GM21825 (cell line): ENCODE measurements at regions not wholly inside any gene's neighbourhood (a gene's known extent, or its start where the extent isn't known, plus 50 kb on each side); places are given as distances from the start of the nearest gene placed in this dataset.
"Not testable (repeated sequence)": the region's sequence is repeated elsewhere in the genome, so short reads cannot be mapped to it uniquely, and the experiment has no call there.

ENCODE experiments used
- ATAC-seq: cut with Tn5 transposase; IDR thresholded peaks from one replicate; pipeline ENCODE4 v1.9.1; 2021; ENCODE audit warnings: mild to moderate bottlenecking, moderate library complexity; ENCODE audit not compliant: unreplicated experiment

DNA sequence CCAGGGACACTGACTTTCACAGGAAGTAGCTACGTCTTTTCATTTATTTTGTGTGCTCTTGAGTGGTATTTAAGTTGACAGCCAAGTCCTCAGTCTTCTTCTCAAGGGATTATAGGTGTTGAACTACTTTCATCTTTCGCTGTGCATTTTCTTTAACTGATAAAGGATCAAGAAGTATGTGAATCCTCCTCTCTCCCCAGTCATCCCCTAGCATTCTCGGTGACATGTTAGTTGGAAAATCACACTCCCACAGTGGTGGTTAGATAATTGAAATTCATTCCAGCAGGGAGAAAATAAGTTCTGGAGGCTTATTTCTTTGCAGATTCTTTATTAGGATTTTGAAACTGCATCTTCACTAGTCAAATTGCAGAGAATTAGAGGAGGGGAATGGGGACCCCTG is 569.4 kb downstream of the MEI4 start:
- ATAC-seq = no peak

DNA sequence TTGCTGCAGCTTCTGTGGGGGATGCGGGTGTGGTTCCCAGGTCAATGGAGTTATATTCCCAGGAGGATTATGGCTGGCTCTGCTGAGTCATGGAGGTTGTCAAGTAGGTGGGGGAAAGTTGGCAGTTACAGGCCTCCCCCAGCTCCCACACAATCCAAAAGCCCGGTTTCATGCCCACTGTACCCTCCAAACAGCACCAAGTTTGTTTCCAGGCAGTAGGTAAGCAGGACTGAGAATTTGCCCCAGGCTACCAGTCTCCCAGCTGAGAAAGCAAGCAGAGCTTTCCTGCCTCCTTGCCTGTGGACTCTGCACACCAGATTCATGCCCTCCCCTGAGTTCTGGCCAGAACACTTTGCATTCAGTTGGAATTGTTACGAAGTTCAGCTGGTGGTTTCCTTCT is 578.2 kb downstream of the MEI4 start:
- ATAC-seq = no peak

DNA sequence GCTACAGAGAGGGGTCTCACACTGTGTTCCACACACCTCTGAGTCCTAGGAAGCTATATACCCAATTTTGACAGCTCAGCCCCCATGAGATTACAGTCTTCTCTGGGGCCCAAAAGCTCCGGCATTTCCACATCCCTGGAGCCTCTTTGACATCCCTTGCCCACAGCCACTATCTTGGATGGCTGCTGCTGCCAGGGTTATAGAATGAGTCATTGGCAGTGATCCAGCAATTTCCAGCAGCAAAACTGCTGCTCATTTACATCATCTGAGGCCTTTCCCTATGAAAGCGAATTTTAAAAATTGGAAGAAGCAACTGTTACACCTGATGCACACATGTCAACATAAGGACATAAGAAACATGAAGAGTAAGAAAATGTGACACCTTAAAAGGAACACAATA is 590.7 kb downstream of the MEI4 start:
- no peak for ATAC-seq

DNA sequence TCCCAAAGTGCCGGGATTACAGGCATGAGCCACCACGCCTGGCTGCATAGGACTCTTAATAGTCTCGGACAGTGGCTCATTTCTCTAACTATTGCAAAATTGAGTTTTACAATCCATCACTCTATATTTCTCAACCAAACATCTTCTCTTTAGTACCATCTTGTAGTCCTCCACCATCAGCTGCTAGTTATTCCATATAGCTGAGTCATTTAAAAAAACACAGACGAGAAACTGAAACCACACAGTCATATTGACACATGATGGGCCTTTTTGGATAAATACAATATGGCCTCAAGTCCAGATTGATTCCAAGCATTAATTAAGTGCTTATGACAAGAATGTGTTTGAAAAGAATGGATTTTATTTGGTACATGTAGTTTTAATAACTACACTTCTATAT is 599.1 kb downstream of the MEI4 start:
- ATAC-seq = no peak

DNA sequence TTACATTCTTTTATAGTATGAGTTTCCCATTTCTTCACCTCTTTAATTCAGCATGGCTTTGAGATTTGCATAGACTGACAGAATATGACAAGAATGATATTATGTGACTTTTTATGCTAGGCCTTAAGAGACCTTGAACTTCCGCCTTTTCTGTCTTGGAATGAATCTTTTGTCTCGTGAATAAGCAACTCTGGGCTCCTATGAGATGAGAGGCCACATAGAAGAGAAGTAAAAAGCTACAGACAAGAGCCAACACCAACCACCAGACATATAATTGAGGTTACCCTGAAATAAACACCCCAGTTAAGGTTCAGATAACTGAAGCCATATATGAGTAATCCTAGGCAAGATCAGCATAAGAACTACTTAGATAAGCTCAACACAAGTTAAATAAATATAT is 600.8 kb downstream of the MEI4 start:
- ATAC-seq = no peak

DNA sequence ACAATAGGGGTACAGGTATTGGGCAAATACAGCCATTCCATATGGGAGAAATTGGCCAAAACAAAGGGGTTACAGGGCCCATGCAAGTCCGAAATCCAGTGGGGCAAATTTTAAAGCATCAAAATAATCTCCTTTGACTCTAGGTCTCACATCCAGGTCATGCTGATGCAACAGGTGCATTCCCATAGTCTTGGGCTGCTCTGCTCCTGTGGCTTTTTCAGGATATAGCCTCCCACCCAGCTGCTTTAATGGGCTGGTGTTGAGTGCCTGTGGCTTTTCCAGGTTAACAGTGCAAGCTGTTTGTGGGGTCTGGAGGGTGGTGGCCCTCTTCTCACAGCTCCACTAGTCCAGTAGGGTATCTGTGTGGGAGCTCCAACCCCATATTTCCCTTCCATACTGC is 607.1 kb downstream of the MEI4 start:
- no peak for ATAC-seq

DNA sequence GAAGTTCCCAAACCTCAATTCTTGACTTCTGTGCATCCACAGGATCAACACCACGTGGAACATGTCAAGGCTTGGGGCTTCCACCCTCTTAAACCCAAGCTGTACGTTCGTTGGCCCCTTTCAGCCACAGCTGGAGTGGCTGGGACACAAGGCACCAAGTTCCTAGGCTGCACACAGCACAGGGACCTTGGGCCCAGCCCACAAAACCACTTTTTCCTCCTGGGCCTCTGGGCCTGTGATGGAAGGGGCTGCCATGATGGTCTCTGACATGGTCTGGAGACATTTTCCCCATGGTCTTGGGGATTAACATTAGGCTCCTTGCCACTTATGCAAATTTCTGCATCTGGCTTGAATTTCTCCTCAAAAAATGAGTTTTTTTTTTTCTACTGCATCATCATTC is 606.9 kb upstream of the IRAK1BP1 start:
- ATAC-seq = not testable (repeated sequence)

DNA sequence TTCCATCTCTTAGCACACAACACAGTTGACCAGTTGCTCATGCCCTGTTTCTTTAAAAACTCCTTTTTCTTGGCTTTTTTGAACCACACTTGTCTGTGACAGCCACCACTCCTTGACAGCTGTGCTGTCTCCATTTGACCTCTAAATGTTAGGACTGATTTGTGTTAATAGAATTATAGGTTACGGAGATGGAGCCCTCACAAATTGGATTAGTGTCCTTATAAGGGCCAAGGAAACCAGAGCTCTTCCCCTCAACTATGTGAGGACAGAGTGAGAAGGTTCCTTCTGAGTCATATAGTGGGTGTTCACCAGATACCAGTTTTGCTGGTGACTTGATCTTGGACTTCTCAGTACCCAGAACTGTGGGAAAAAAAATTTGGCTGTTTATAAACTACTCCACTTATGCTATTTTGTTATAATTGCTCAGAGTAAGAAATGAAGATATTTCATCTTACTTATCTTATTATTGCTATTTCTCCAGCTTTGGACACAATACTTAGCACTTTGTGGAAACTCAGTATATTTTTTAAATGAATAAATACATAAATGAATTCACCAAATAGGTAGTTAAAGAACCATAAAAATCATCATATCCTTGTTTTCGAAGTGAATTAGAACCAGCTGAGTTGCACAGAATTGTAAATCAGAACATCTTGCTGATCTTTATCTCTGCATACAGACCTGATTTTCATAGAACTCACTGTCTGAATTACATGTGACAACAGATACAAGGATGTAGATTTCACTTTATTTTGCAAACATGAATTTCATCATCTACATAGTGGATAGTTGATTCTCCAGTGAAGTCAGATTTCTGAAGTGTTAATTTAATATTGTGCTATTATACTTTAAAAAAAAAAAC is 598.5 kb upstream of the IRAK1BP1 start:
- no peak for ATAC-seq

DNA sequence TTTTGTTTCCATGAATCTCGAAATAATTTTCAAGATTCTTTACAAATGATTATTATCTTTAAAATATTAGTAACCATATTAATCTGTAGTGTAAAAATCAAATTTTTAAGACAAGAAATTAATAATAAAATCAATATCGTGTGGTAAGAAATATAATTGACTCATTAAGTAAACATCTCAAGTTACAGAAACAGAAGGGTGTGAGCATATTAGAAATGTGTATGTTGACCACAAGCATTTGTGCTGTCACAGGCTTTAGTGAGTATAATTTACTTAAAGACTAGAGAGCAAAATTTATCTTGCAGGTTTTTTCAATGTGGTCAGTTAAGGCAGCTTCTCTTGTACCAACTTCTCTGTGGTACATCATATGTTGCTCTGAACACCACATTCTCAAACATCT is 566.5 kb upstream of the IRAK1BP1 start:
- ATAC-seq = no peak

DNA sequence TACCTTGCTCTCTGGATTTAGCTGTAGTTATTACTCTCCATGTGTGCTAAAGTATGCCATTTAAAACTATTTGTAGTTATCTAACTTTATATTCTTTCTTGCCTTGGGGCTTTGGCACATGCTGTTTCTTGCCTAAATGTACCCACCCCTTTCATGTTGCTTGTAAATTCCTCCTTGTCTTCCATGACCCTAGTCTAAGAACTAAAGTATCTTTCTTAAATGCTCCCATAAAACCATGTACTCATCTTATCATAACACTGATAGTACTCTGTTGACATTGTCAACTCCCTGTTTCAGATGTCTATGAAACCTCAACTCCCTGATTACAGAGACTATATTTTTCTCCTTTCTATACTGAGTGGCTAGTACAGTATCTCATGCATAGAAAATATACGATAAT is 564.9 kb upstream of the IRAK1BP1 start:
- no peak for ATAC-seq

DNA sequence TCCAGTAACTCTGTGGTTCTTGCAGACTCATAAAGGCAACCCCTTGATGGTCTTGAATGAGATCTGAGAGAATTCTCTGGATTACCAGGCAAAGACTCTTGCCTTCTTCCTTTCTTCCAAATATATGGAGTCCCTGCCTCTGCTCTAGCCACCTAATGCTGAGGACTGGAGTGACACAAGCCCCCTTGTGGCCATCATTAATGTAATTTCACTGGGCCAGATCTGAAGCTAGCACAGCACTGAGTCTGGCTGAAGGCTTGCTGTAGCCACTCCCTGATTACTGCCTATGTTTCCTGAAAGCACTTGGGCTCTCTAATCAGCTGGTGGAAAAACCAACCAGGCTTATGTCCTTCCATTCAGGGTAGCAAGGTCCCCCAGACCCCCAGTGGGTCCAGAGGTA is 559.3 kb upstream of the IRAK1BP1 start:
- no peak for ATAC-seq

DNA sequence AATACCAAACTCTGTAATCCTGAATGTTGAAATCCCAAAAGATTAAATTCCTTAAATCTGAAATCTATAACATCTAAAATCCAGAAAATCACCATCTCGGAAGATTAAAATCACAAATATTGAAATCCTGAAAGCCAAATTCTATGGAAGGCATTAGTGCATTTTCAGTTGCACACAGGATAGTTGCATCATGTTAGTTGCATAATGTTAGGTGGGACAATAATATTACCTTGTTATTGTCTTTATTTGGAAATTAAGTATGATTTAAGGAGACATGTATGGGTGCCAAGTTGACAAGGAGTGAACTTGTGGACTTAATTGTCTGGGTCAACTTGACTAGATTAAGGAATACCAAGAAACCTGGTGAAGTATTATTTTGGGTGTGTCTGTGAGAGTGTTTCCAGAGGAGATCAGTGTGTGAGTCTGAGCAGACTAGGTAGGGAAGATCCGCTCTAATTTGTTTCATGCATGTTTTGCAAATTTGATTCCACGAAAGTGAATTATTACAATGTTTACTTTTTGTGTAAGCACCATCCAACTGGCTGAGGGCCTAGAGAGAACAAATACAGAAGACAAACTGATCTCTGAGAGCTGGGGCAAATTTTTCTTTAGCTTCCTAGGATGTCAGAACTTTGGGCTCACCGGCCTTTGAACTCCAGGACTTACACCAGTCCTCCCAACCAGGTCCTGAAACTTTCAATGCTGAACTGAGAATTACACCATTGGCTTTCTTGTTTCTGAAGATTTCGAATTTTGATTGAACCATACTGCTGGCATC is 545.1 kb upstream of the IRAK1BP1 start:
- ATAC-seq = no peak

DNA sequence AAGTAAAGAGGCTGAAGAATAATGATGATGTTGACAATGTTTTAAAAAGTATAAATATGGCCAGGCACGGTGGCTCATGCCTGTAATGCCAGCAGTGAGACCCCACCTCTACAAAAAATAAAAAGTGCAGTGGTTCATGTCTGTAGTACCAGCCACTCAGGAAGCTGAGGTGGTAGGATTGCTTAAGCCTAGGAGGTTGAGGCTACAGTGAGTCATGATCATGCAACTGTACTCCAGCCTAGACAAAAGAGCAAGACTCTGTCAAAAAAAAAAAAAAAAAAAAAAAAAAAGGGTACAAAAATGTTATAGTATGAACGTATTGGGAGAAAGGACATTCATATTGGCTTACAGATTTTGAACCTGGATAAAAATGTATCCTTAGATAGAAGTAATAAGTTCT is 543.1 kb upstream of the IRAK1BP1 start:
- ATAC-seq = no peak

DNA sequence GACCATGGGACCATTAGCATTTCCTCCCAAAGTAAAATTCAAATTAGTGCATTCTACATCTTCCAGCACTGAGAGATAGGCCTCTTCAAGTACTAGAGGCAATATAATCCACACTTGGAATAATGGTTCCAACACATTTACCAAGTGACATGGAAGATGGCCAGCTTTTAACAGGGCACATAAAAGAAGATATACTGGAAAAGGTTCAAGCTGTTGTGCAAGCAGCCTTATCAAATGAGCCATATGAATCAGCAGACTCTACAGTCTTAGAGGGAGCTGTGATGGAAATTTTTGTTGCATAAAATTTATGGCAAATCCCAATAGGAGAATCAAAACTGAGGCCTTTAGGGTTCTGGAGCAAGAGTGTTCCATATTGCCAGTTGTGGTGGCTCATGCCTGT is 526.6 kb upstream of the IRAK1BP1 start:
- ATAC-seq = no peak

DNA sequence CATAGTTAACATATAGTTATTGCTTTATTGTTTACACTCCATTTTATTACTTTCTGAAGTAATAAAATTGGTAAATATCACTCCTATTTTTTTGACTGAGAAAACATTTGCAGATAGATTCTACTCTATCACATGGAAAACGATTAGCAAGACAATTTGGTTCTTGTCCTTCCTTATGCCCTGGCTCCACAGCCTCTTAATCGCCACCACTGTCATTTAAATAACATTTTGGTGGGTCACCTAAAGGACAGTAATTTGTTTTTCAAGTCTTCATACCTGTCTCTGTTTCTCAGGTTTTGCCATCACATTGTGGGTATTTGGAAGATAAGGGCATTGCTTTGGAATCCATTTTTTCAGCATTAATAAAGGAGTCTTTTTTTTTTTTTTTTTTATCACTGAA is 521.5 kb upstream of the IRAK1BP1 start:
- no peak for ATAC-seq

DNA sequence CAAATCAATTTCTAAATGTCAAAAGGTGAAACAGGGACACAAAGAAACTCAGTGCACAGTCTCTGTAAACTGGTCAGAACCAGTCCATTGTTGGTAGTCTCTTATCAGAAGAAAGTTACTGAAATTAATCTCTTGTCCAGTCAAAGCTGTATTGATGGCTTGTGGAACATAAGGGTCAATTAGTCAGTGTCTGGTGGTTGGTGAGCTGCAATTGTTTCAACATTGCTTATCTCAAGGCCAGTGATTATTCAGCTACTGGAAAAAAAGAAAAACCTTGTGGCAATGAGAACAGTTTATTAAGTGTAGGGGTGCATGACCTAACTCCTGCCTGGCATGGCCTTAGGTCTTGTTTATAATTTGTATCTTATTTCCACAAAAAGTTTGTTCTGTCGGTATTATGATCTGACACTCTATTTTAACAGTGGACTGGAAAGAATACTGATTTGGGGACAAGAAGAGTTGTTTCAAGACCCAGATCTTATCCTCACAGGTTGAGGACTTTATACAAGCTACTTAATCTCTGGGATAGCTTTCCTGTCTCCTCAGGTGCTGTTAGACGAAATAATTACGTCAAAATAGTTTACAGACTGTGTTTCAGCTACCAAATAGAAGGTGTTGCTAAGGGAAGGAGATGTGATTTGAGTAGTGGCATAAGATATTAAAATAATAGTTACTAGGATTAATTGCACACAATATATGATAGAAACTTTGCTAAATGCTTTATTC is 520.0 kb upstream of the IRAK1BP1 start:
- no peak for ATAC-seq

DNA sequence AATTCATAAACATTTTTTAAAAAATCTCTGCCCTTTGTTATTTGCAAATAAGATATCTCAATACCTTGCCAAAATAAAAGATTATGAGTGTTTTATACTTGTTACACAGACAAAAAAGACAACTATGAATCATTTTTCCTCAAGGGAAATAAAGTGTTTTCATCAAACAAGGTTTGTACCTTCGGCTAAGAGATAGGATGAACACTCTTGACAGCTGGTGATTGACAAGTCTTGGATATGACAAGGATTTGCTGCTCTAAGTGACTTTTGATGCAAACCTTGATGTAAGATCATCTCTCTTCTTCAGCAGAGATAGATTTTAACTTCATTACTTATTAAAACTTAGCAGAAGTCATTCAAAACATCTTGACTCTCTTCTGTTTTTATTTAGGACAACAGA is 514.3 kb upstream of the IRAK1BP1 start:
- ATAC-seq = no peak

DNA sequence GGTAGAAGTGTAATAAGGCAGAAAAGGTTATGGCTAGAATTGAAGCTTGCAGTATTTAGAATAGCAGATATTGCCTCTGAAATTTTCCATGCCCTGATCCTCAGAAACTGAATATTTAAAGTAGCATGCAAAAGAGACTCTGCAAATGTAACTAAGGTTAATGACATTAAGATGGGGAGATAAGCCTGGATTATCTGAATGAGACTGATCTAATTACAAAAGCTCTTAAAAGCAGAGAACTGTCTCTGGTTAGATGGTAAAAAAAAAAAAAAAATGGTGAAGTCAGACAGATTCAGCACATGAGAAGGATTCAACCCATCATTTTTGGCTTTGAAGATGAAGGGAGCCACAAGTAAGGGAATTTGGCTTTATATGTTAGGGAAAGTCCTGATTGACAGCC is 503.7 kb upstream of the IRAK1BP1 start:
- ATAC-seq = no peak

DNA sequence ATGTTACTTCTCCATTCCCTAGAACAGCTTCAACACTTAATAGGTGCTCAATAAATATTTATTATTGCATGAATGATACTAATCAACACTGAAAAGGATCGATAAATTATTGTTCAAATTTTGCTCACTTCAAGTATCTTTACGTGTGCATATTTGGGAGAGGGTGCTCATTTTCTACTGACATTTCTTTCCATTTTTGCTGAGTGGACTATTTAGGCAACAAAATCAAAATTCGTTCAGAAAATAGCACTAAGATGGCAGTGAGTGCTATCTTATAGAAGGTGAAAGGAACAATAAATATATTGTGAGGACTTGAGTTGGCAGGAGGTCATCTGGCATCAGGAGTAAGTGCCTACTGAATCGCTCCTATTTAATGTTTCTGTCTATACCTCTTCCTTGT is 501.9 kb upstream of the IRAK1BP1 start:
- ATAC-seq = no peak

DNA sequence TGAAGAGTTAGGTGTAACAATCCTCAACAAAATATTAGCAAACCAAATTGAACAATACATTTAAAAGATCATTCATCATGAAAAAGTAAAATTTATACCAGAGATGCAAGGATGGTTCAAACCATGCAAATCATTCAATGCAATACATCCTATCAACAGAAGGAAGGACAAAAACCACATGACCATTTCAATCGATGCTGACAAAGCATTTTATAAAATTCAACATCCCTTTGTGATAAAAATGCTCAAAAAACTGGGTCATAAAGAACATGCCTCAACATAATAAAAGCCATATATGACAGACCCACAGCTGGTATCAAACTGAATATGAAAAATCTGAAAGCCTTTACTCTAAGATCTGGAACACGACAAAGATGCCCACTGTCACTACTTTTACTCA is 490.3 kb upstream of the IRAK1BP1 start:
- ATAC-seq = no peak

DNA sequence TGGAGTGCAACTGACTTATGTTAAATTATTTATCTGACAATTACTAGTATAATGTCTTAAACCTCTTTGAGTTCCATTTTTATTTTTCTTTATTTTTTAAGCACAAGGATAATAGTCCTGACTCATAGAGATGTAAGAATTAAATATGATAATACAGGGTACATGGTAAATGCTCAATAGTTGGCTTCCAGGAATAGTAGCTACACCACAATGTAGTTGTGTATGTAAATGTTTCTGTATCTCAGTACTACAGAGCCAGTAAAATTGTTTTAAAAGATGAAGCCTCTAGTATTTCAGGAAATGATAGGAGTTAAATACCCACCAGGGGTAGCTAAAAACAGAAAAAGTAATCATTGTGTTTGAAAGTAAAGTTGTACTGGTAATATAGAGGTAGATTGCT is 487.4 kb upstream of the IRAK1BP1 start:
- no peak for ATAC-seq

DNA sequence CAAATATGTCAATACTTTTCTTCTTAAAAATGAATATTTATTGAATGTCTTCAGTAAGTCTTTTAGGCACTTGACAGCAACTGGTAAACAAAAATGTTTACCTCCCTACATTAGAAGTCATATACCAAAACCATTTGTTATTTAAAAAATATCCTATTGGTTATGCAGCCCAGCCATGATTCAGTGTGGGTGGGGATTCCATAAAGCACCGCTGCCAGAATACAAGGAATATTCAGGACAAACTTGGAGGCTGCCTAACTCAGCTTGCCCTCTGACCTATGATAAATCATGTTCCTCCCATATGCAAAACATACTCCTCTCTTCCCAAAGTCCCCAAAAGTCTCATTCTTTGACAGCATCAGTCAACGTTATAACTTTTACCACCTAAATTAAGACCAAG is 486.8 kb upstream of the IRAK1BP1 start:
- ATAC-seq = no peak
